ENCODE measurements at regions not wholly inside any gene's neighbourhood (a gene's known extent, or its start where the extent isn't known, plus 50 kb on each side); places are given as distances from the start of the nearest gene placed in this dataset.

- H3K4me3 ChIP-seq (ENCODE audit: low read depth, low read length): no peak overlapping the region
- POLR2A ChIA-PET: no interaction called here
- H3K27me3 ChIP-seq (ENCODE audit: control insufficient read depth, insufficient read depth, low read length): peaks cover 12% of the 10 kb centered on the region
- CTCF ChIA-PET: no interaction called here
- TF ChIP-seq, protein P1, sequence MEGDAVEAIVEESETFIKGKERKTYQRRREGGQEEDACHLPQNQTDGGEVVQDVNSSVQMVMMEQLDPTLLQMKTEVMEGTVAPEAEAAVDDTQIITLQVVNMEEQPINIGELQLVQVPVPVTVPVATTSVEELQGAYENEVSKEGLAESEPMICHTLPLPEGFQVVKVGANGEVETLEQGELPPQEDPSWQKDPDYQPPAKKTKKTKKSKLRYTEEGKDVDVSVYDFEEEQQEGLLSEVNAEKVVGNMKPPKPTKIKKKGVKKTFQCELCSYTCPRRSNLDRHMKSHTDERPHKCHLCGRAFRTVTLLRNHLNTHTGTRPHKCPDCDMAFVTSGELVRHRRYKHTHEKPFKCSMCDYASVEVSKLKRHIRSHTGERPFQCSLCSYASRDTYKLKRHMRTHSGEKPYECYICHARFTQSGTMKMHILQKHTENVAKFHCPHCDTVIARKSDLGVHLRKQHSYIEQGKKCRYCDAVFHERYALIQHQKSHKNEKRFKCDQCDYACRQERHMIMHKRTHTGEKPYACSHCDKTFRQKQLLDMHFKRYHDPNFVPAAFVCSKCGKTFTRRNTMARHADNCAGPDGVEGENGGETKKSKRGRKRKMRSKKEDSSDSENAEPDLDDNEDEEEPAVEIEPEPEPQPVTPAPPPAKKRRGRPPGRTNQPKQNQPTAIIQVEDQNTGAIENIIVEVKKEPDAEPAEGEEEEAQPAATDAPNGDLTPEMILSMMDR (IDR thresholded peaks at IDR 0.05; ENCODE audit: low read depth, low read length): no peak
- no peaks in the 10 kb centered on the region for H3K9me3 ChIP-seq (ENCODE audit: control insufficient read depth, insufficient read depth, low read length)
- DNase-seq (ENCODE audit: low read depth, low spot score): no peak
- H3K27ac ChIP-seq (ENCODE audit: low read depth, low read length): no peak overlapping the region
These were observed 96.5 kb upstream of the DHX15 start for GRCh38 chr4:24680746-24681448.

DNA sequence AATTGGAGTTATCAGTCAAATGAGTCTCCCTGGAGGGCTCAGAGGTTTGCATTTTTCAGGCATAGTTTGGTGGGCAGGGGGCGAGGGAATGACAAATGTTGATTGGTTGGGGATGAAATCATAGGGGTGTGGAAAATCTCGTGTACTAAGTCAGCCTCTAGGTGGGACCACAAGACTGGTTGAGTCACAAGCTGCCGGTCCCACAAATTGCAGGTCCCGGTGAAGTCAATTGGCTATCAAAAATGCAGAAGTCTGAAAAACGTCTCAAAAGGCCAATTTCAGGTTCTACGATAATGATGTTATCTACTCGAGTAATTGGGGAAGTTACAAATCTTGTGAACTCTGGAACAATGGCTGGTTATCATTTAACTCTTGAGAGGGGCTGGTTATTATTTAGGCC, 98.8 kb upstream of the DHX15 start:
- TF ChIP-seq, protein P1 (IDR thresholded peaks at IDR 0.05; ENCODE audit: low read depth, low read length): no peak
- CTCF ChIA-PET: no interaction called here
- POLR2A ChIA-PET: no interaction called here
- H3K4me3 ChIP-seq (ENCODE audit: low read depth, low read length): no peak overlapping the region
- DNase-seq (ENCODE audit: low read depth, low spot score): no peak
- H3K9me3 ChIP-seq (ENCODE audit: control insufficient read depth, insufficient read depth, low read length): no peaks in the 10 kb centered on the region
- H3K27me3 ChIP-seq (ENCODE audit: control insufficient read depth, insufficient read depth, low read length): peaks cover 12% of the 10 kb centered on the region
- H3K27ac ChIP-seq (ENCODE audit: low read depth, low read length): no peak overlapping the region

- H3K4me3 ChIP-seq (ENCODE audit: low read depth, low read length): no peak overlapping the region
- TF ChIP-seq, protein P1 (IDR thresholded peaks at IDR 0.05; ENCODE audit: low read depth, low read length): peak; percentile 53
- H3K27ac ChIP-seq (ENCODE audit: low read depth, low read length): no peak overlapping the region
- ChIA-PET POLR2A (interaction anchor here (0.6 kb wide), 1 partner anchor 114 kb away, joined by 6 read pairs; no protein-coding TSS in a partner anchor), CTCF (interaction anchor here (0.5 to 2.0 kb wide), 5 partner anchors 15 to 810 kb away, joined by 3 to 6 read pairs (median 3); partner anchors contain the start of gene DHX15)
- no peak for DNase-seq (ENCODE audit: low read depth, low spot score)
- no peaks in the 10 kb centered on the region for H3K9me3 ChIP-seq (ENCODE audit: control insufficient read depth, insufficient read depth, low read length)
- H3K27me3 ChIP-seq (ENCODE audit: control insufficient read depth, insufficient read depth, low read length): peaks cover 1% of the 10 kb centered on the region
These were observed 102.7 kb upstream of the DHX15 start for GRCh38 chr4:24686866-24687692.

GRCh38 chr4:24688453-24688852, 104.1 kb upstream of the DHX15 start:
- Histone ChIP-seq H3K27me3 (ENCODE audit: control insufficient read depth, insufficient read depth, low read length) (no peaks in the 10 kb centered on the region), H3K4me3 (ENCODE audit: low read depth, low read length) (no peak overlapping the region), H3K27ac (ENCODE audit: low read depth, low read length) (no peak overlapping the region), H3K9me3 (ENCODE audit: control insufficient read depth, insufficient read depth, low read length) (no peaks in the 10 kb centered on the region)
- POLR2A ChIA-PET: no interaction called here
- TF ChIP-seq, protein P1 (IDR thresholded peaks at IDR 0.05; ENCODE audit: low read depth, low read length): no peak
- CTCF ChIA-PET: interaction anchor here (1.1 to 2.0 kb wide), 4 partner anchors 14 to 292 kb away, joined by 3 to 6 read pairs (median 4); partner anchors contain the start of gene DHX15
- no peak for DNase-seq (ENCODE audit: low read depth, low spot score)

DNA sequence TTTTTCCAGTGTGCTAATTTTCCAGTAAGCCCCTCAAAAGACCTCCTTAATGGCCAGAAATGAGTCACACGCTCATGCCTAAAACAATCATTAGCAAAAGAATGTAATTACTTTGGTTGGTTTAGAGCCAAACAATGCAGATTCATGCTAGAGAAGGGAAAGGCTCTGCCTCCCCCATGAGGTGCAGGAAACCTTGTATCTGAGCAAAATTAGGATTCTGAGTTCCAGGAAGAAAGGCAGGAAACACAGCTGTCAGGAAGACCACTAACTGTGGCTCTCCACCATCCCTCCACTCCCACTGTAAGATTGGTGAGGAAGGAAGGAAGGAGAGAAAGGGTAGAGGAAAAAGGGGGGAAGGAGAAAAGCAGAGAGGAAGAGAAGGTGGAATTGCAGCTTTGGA, 104.9 kb upstream of the DHX15 start:
- DNase-seq (ENCODE audit: low read depth, low spot score): no peak

More for the DNA sequence above, 104.9 kb upstream of the DHX15 start:
- CTCF ChIA-PET: interaction anchor here (1.9 kb wide), 1 partner anchor 26 kb away, joined by 5 read pairs; no protein-coding TSS in a partner anchor
- TF ChIP-seq, protein P1 (IDR thresholded peaks at IDR 0.05; ENCODE audit: low read depth, low read length): no peak
- Histone ChIP-seq H3K9me3 (ENCODE audit: control insufficient read depth, insufficient read depth, low read length) (no peaks in the 10 kb centered on the region), H3K27me3 (ENCODE audit: control insufficient read depth, insufficient read depth, low read length) (no peaks in the 10 kb centered on the region), H3K4me3 (ENCODE audit: low read depth, low read length) (no peak overlapping the region), H3K27ac (ENCODE audit: low read depth, low read length) (no peak overlapping the region)
- POLR2A ChIA-PET: no interaction called here
